Vagina (tissue), 2 donors: ENCODE measurements at regions not wholly inside any gene's neighbourhood (a gene's known extent, or its start where the extent isn't known, plus 50 kb on each side); places are given as distances from the start of the nearest gene placed in this dataset.

Experiments
- CTCF ChIP-seq, 3 experiments: fragments of 450-650 bp in 2 of 3; fragments of 200-600 bp in 1 of 3; sonication (generic) in 1 of 3; IDR thresholded peaks; one replicate each; pipeline ENCODE4 v1.5.1; 2017 to 2019; ENCODE audit warnings: antibody characterized with exemption in 3 of 3, mild to moderate bottlenecking in 2 of 3, moderate library complexity in 2 of 3
- POLR2A ChIP-seq, 2 donors: fragments of 450-650 bp; IDR thresholded peaks; one replicate each; pipeline ENCODE4 v1.6.1; 2017; ENCODE audit warnings: antibody characterized with exemption in 2 of 2, mild to moderate bottlenecking in 2 of 2, moderate library complexity in 2 of 2

DNA sequence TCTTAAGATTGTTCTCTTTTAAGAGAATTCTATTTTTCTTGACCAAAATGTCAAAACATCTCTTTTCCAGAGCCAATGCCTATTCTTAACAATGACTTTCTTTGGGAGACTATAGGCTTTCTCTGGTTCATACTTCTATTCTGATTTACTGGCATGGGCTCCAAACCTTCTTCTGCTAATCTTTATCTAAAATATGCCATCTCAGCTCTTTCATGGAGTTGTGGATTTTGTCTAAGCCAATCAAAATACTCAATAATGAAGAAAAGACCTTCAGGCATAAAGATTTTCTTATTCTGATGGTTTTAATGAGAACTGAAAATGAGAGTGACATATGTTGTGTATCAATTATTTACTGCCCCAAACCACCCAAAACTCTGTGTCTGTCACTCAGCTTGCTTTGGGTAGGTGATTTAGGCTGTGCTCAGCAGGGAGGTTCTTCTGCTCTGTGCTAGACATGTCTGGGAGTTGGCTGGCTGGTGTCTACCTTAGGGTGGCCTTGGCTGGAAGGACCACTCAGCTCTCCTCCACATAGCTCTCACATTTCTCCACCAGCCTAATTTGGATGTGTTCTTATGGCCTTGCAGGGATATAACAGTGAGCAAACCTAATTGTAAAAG lies 270.8 kb downstream of the PRDM2 start:
- TF ChIP-seq POLR2A (IDR thresholded peaks at IDR 0.05) (no peak), CTCF (IDR thresholded peaks at IDR 0.05) (no peak)
